Thyroid gland (tissue), 4 donors: ENCODE measurements at regions not wholly inside any gene's neighbourhood (a gene's known extent, or its start where the extent isn't known, plus 50 kb on each side); places are given as distances from the start of the nearest gene placed in this dataset.

Source experiments
- POLR2A ChIP-seq, 2 donors: fragments of 450-650 bp; IDR thresholded peaks; one replicate each; pipeline ENCODE4 v1.6.1; 2017; ENCODE audit warnings: antibody characterized with exemption in 2 of 2, mild to moderate bottlenecking in 2 of 2, moderate library complexity in 1 of 2
- TF ChIP-seq, protein P1 (sequence below), 6 experiments: fragments of 200-600 bp in 3 of 6; fragments of 450-650 bp in 3 of 6; sonication (generic) in 3 of 6; IDR thresholded peaks; one replicate each; pipeline ENCODE4 v1.5.1; 2016 to 2019; ENCODE audit warnings: antibody characterized with exemption in 6 of 6, mild to moderate bottlenecking in 2 of 6, inconsistent platforms in 1 of 6, moderate library complexity in 1 of 6

GRCh38 chr4:157754410-157754809, 418.4 kb downstream of the GASK1B start:
- TF ChIP-seq, protein P1, sequence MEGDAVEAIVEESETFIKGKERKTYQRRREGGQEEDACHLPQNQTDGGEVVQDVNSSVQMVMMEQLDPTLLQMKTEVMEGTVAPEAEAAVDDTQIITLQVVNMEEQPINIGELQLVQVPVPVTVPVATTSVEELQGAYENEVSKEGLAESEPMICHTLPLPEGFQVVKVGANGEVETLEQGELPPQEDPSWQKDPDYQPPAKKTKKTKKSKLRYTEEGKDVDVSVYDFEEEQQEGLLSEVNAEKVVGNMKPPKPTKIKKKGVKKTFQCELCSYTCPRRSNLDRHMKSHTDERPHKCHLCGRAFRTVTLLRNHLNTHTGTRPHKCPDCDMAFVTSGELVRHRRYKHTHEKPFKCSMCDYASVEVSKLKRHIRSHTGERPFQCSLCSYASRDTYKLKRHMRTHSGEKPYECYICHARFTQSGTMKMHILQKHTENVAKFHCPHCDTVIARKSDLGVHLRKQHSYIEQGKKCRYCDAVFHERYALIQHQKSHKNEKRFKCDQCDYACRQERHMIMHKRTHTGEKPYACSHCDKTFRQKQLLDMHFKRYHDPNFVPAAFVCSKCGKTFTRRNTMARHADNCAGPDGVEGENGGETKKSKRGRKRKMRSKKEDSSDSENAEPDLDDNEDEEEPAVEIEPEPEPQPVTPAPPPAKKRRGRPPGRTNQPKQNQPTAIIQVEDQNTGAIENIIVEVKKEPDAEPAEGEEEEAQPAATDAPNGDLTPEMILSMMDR (IDR thresholded peaks at IDR 0.05): no peak
- no peak for TF ChIP-seq POLR2A (IDR thresholded peaks at IDR 0.05)
